ENCODE measurements at regions not wholly inside any gene's neighbourhood (a gene's known extent, or its start where the extent isn't known, plus 50 kb on each side); places are given as distances from the start of the nearest gene placed in this dataset.

- ChIA-PET POLR2A (no interaction called here), CTCF (no interaction called here)
- H3K36me3 ChIP-seq (ENCODE audit: control insufficient read depth, insufficient read depth, low read length) = no peaks in the 10 kb centered on the region
- in situ Hi-C loops (cut with HindIII; ENCODE audit: low pct_unique_long_range_greater_than_20kb, low sequenced_read_pairs) = no loop called here
- H3K4me3 ChIP-seq (ENCODE audit: low read depth in 2 of 2, low read length in 2 of 2) = no peak overlapping the region
- intact Hi-C loops (cut with micrococcal nuclease; ENCODE audit: unreplicated experiment) = no loop called here
- H3K4me1 ChIP-seq (ENCODE audit: control insufficient read depth, insufficient read depth, low read length) = no peaks in the 10 kb centered on the region
- no peak for DNase-seq (ENCODE audit: low read depth, low spot score)
- H3K27ac ChIP-seq (ENCODE audit: low read length) = no peak overlapping the region
- H3K9me3 ChIP-seq (ENCODE audit: control insufficient read depth, insufficient read depth, low read depth, low read length) = no peaks in the 10 kb centered on the region
- no TSS peak for BruUV-seq (replicated peaks)
- no peaks in the 10 kb centered on the region for H3K27me3 ChIP-seq (ENCODE audit: control insufficient read depth, insufficient read depth, low read length)
- TF ChIP-seq POLR2AphosphoS5 (IDR thresholded peaks at IDR 0.05; ENCODE audit: low read depth, low read length) = no peak
- no peak for TF ChIP-seq REST (IDR thresholded peaks at IDR 0.05; ENCODE audit: insufficient read depth in 1 of 2, low read depth in 2 of 2, low read length in 1 of 2)
- TF ChIP-seq SIN3A (IDR thresholded peaks at IDR 0.05; ENCODE audit: borderline replicate concordance, insufficient read depth, low read depth, low read length) = no peak
- TF ChIP-seq CTCF (IDR thresholded peaks at IDR 0.05) = no peak
- no peak for TF ChIP-seq TCF7L2 (IDR thresholded peaks at IDR 0.05; ENCODE audit: low read depth, low read length)
- ATAC-seq = no peak
These were observed 232.1 kb downstream of the BRD1 start for GRCh38 chr22:49595465-49596078.

- ATAC-seq = no peak
- intact Hi-C loops (cut with micrococcal nuclease; ENCODE audit: unreplicated experiment) = no loop called here
- TF ChIP-seq POLR2AphosphoS5 (IDR thresholded peaks at IDR 0.05; ENCODE audit: low read depth, low read length) (no peak), TCF7L2 (IDR thresholded peaks at IDR 0.05; ENCODE audit: low read depth, low read length) (no peak), SIN3A (IDR thresholded peaks at IDR 0.05; ENCODE audit: borderline replicate concordance, insufficient read depth, low read depth, low read length) (no peak), CTCF (IDR thresholded peaks at IDR 0.05) (no peak), REST (IDR thresholded peaks at IDR 0.05; ENCODE audit: insufficient read depth in 1 of 2, low read depth in 2 of 2, low read length in 1 of 2) (no peak)
- no peak overlapping the region for H3K27ac ChIP-seq (ENCODE audit: low read length)
- no peak overlapping the region for H3K4me3 ChIP-seq (ENCODE audit: low read depth in 2 of 2, low read length in 2 of 2)
- no peaks in the 10 kb centered on the region for H3K9me3 ChIP-seq (ENCODE audit: control insufficient read depth, insufficient read depth, low read depth, low read length)
- DNase-seq (ENCODE audit: low read depth, low spot score) = no peak
- ChIA-PET CTCF (no interaction called here), POLR2A (no interaction called here)
- H3K4me1 ChIP-seq (ENCODE audit: control insufficient read depth, insufficient read depth, low read length) = no peaks in the 10 kb centered on the region
- no peaks in the 10 kb centered on the region for H3K27me3 ChIP-seq (ENCODE audit: control insufficient read depth, insufficient read depth, low read length)
- no peaks in the 10 kb centered on the region for H3K36me3 ChIP-seq (ENCODE audit: control insufficient read depth, insufficient read depth, low read length)
- BruUV-seq (replicated peaks) = no TSS peak
- in situ Hi-C loops (cut with HindIII; ENCODE audit: low pct_unique_long_range_greater_than_20kb, low sequenced_read_pairs) = no loop called here
These were observed 233.6 kb downstream of the BRD1 start for GRCh38 chr22:49594078-49594477.

Measured in Panc1 (cell line).